CD1c-positive myeloid dendritic cell (primary cell): ENCODE measurements at regions not wholly inside any gene's neighbourhood (a gene's known extent, or its start where the extent isn't known, plus 50 kb on each side); places are given as distances from the start of the nearest gene placed in this dataset.
A peak's percentile ranks its signal among the peaks of the same experiment; 100 is the strongest.
"Not testable (repeated sequence)": the region's sequence is repeated elsewhere in the genome, so short reads cannot be mapped to it uniquely, and the experiment has no call there.

ENCODE experiments used
- DNase-seq: peaks from one replicate; pipeline ENCODE4 v3.0.0-alpha.2; 2016; ENCODE audit errors: extremely low spot score

DNA sequence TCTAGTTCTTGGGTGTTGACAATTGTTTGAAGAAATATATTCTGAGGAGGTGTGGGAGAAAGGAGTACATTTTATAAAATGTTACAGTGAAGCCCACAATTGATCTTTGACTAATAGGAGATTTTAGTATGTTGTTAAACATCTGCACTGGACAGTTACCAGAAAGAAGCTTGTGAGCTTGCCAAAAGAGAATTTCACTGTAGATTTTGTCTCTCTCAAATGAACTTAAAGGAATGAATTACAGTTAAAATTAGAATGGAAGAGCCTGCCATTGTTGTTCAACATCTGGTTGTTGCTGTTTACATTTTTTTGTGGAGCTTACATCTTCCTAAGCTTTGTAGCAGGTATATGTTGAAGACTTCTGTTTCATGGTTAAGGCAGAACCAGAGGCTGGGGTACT, 620.5 kb upstream of the CCDC179 start:
- no peak for DNase-seq

- DNase-seq = not testable (repeated sequence)
These were observed 623.9 kb upstream of the CCDC179 start for GRCh38 chr11:23484146-23484545.

GRCh38 chr11:23484618-23485017, 624.3 kb upstream of the CCDC179 start:
- not testable (repeated sequence) for DNase-seq

DNA sequence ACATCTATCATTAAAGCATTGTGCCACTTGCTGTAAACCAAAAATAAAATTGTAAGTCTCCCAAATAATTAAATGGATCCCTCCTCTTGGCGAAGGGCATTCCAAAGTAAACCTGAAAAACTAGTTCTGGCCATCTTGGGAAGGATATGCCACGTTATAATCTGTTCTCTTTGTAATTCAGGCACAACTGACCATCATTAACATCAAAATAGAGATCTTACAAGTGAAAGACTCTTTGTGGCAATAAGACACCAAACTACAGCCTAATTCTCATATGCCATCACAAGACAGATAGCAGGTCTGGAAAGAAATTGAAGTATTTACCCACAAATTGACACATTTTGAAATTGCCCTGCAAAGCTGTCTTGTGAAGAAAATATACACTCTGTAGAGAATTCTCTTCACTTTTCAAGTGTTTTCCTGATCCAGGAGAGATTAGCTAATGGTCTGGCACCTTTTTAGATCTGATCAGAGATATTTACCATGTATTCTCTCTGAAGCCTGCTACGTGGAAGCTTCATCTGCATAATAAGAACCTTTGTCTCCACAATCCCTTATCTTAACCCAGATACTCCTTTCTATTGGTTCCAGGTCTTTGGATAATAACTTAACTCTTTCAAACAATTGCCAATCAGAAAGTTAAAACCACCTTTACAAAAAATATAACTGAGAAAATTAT, 630.4 kb upstream of the CCDC179 start:
- DNase-seq = no peak

DNA sequence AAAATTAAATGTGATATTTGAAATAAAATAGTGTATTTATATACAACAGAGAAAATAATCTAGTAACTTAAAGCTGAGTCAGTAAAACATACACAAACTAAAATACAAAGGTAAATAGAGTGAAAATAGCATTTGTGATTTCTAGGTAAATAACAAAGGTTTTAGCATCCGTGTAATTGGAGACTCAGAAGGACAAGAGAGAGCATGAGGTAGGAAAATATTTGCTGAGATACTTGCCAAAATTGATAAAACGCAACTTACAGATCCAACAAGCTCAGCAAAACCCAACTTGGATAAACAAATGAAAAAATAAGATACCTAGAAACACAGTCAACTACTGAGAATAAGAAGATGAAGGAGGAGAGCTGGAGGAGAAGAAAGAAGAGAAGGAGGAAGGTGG, 634.7 kb upstream of the CCDC179 start:
- no peak for DNase-seq

GRCh38 chr11:23496340-23496739, 636.1 kb upstream of the CCDC179 start:
- DNase-seq = no peak

DNA sequence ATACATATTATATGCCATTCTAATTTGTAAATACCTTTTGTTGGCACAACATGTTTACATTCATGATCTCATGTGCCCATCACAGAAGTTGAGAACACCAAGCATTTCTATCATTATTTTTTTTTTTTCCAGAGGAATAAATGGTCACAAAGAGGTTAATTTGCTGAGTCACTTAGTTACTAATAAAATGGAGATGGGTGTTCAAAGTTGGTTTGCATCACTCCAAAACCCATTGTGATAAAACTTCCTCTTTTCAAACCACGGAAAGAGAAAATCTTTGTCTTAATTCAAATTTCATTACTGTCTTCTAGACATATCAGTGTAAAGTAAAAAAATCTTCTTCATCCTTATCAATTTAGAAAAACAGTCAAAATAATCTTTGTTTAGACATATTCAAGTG, 636.8 kb upstream of the CCDC179 start:
- no peak for DNase-seq

- DNase-seq = no peak
These were observed 642.1 kb upstream of the CCDC179 start for GRCh38 chr11:23502389-23502788.

GRCh38 chr11:23502826-23503225, 642.6 kb upstream of the CCDC179 start:
- DNase-seq = no peak

DNA sequence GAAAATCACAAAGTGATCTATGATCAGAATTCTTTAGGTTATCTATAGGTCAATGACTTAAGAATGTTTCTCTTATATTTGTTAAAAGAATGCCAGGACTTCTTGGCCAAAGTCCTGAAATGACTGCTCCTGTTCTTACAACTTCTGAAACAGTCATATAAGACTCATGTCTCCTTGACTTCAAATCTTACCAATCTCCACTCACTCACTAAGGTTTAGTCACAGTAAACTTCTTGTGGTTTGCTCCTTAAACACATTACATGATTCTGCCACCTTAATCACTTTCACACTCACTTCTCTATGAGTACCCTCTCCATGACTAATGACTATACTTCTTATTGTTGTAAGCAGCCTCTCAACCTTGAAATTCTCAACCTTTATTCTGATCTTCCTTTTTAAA, 648.7 kb upstream of the CCDC179 start:
- DNase-seq = no peak

GRCh38 chr11:23509821-23510220, 649.5 kb upstream of the CCDC179 start:
- no peak for DNase-seq

DNA sequence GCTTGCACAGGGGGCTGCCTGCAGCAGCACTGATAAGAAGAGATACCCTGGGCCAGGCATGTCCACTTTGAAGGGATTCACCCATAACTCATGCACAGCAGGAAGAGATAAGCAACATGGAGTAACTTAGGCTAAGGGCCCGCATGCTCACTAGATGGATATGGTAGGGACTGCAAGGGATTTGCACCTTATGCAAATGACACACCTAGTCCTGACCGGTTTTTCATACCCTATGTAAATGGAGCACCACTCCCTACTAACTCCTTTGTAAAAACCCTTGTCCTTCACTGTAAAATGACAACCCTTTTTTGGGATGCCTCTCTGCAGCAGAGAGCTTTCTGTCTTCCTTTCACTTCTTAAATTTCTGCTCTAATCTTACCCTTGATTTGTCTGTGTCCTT, 658.9 kb upstream of the CCDC179 start:
- DNase-seq = no peak

DNA sequence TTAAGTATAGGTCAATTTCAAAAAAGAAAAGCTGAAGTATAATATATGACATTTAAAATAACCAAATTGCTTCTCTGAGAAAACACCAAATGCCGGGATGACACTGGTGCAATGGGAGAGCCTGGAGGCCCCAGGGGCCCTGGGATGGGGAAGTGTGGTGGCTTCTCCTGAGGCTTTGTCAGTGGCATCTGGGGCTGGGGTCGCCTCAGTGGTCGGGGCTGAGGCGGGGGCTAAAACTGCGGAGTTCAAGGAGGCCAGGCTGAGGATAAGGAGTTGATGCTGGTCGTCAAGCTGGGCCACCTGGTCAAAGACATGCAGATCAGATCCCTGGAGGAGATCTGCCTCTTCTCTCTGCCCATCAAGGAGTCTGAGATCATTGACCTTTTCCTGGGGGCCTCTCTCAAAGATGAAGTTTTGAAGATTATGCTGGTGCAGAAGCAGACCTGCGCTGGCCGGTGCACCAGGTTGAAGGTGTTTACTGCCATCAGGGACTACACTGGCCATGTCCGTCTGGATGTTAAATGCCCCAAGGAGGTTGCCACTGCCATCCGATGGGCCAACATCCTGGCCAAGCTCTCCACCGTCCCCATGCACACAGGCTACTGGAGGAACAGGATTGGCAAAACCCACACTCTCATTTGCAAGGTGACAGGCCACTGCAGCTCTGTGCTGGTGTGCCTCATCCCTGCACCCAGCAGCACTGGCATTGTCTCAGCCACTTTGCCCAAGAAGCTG, 660.1 kb upstream of the CCDC179 start:
- DNase-seq = no peak

- no peak for DNase-seq
These were observed 676.6 kb upstream of the CCDC179 start for GRCh38 chr11:23536907-23537306.

- DNase-seq = no peak
These were observed 679.3 kb upstream of the CCDC179 start for GRCh38 chr11:23539556-23539955.

- DNase-seq = peak; percentile 28
These were observed 679.9 kb upstream of the CCDC179 start for GRCh38 chr11:23540101-23540561.

DNA sequence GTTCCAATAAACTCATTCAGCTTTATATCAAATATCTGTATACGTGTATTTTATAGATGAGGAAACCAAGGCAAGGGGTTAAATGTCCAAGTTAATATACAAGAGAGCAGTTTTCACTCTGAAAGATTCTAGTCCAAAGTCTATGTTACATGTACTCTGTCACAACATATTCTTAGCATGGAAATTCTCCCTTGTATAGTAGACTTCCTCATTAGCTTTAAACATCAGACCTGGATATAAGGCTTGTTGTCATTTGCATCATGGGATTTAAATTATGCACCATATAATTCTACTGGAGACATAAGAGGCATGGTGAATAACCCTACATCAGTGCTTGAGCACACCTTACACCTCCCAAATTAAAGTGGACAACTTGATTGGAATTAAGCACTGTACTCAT, 681.9 kb upstream of the CCDC179 start:
- DNase-seq = no peak

GRCh38 chr11:23542816-23543215, 682.5 kb upstream of the CCDC179 start:
- no peak for DNase-seq

DNA sequence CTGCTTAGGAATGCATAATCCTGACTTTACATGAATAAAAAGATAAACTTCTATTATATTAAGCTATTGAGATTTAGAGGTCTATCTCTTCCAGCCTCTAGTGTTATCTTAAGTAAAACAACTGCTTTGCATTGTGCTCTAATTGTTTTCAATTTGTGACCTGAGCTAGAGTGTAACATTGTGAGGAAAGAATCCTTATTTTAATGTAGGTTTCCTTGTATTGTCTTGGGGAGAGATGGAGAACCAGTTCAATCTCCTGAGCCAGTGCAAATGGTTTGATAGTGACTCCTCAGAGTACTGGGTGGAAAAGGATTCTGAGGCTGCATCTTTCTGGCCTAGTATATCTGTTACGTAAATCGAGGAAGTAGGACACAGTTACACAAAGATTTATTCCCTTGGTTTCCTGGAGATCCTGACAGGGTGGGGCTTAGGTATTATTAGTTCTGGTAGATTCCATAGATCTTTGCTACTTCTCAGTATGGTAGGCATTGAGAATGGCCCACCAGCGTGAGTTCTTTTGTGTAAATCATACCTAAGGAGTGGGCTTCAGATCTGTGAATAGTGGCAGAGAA, 683.5 kb upstream of the CCDC179 start:
- DNase-seq = no peak

GRCh38 chr11:23551706-23552105, 691.4 kb upstream of the CCDC179 start:
- DNase-seq = no peak

GRCh38 chr11:23554002-23554401, 693.7 kb upstream of the CCDC179 start:
- DNase-seq = no peak

DNA sequence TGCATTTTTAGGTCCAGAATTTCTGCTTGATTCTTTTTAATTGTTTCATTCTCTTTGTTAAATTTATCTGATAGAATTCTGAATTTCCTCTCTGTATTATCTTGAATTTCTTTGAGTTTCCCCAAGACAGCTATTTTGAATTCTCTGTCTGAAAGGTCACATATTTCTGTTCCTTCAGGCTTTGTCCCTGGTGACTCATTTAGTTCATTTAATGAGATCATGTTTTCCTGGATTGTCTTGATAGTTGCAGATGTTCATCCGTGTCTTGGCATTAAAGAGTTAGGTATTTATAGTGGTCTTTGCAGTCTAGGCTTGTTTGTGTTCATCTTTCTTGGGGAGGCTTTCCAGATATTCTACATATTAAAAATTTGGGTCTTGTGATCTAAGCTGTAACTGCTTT, 694.8 kb upstream of the CCDC179 start:
- no peak for DNase-seq

- no peak for DNase-seq
These were observed 696.0 kb upstream of the CCDC179 start for GRCh38 chr11:23556163-23556750.
